ENCODE measurements at regions not wholly inside any gene's neighbourhood (a gene's known extent, or its start where the extent isn't known, plus 50 kb on each side); places are given as distances from the start of the nearest gene placed in this dataset.
"Not testable (repeated sequence)": the region's sequence is repeated elsewhere in the genome, so short reads cannot be mapped to it uniquely, and the experiment has no call there.

- TF ChIP-seq CTCF (IDR thresholded peaks at IDR 0.05; ENCODE audit: borderline replicate concordance, extremely low read depth, low read length, poor library complexity, severe bottlenecking); EZH2 (IDR thresholded peaks at IDR 0.05; ENCODE audit: borderline replicate concordance, low read depth, low read length, severe bottlenecking): not testable (repeated sequence)
Measured at GRCh38 chr17:20375745-20376144, 91.6 kb downstream of the LGALS9B start.
